HG03520 (cell line): ENCODE measurements at regions not wholly inside any gene's neighbourhood (a gene's known extent, or its start where the extent isn't known, plus 50 kb on each side); places are given as distances from the start of the nearest gene placed in this dataset.
"Not testable (repeated sequence)": the region's sequence is repeated elsewhere in the genome, so short reads cannot be mapped to it uniquely, and the experiment has no call there.

Experiments
- ATAC-seq: cut with Tn5 transposase; IDR thresholded peaks from one replicate; pipeline ENCODE4 v1.9.1; 2021; ENCODE audit warnings: mild to moderate bottlenecking, moderate library complexity; ENCODE audit not compliant: unreplicated experiment

- ATAC-seq = no peak
Observed at GRCh38 chr5:174998131-174998730, 273.8 kb downstream of the MSX2 start.

GRCh38 chr5:174997688-174998087, 273.3 kb downstream of the MSX2 start:
- ATAC-seq = no peak

GRCh38 chr5:174996941-174997340, 272.6 kb downstream of the MSX2 start:
- no peak for ATAC-seq

GRCh38 chr5:174995827-174996226, 271.4 kb downstream of the MSX2 start:
- ATAC-seq = no peak

- ATAC-seq = no peak
Observed at GRCh38 chr5:174991847-174992246, 267.5 kb downstream of the MSX2 start.

GRCh38 chr5:174990909-174991308, 266.5 kb downstream of the MSX2 start:
- ATAC-seq = no peak

- no peak for ATAC-seq
Observed at GRCh38 chr5:174987443-174988012, 263.1 kb downstream of the MSX2 start.

- no peak for ATAC-seq
Observed at GRCh38 chr5:174984863-174985262, 260.5 kb downstream of the MSX2 start.

- ATAC-seq = no peak
Observed at GRCh38 chr5:174982485-174982884, 258.1 kb downstream of the MSX2 start.

- no peak for ATAC-seq
Observed at GRCh38 chr5:174981416-174981815, 257.0 kb downstream of the MSX2 start.

- ATAC-seq = no peak
Observed at GRCh38 chr5:174980952-174981351, 256.6 kb downstream of the MSX2 start.

- no peak for ATAC-seq
Observed at GRCh38 chr5:174972291-174972690, 247.9 kb downstream of the MSX2 start.

GRCh38 chr5:174971210-174971609, 246.8 kb downstream of the MSX2 start:
- ATAC-seq = no peak

- ATAC-seq = no peak
Observed at GRCh38 chr5:174970502-174970901, 246.1 kb downstream of the MSX2 start.

- no peak for ATAC-seq
Observed at GRCh38 chr5:174953871-174954270, 229.5 kb downstream of the MSX2 start.

- peak; percentile 85 for ATAC-seq
Observed at GRCh38 chr5:174951151-174951780, 226.9 kb downstream of the MSX2 start.

- ATAC-seq = no peak
Observed at GRCh38 chr5:174947548-174947947, 223.2 kb downstream of the MSX2 start.

- ATAC-seq = no peak
Observed at GRCh38 chr5:174945853-174946252, 221.5 kb downstream of the MSX2 start.

GRCh38 chr5:174943785-174944184, 219.4 kb downstream of the MSX2 start:
- no peak for ATAC-seq

GRCh38 chr5:174943002-174943401, 218.6 kb downstream of the MSX2 start:
- not testable (repeated sequence) for ATAC-seq

- ATAC-seq = no peak
Observed at GRCh38 chr5:174937201-174938123, 213.1 kb downstream of the MSX2 start.
